SK-N-SH treated with all-trans-retinoic acid at 6 μM for 48 hours (cell line): ENCODE measurements at regions not wholly inside any gene's neighbourhood (a gene's known extent, or its start where the extent isn't known, plus 50 kb on each side); places are given as distances from the start of the nearest gene placed in this dataset.

Experiments used
- ATAC-seq: fragments of 200-7000 bp; cut with Tn5 transposase; 3 replicates; pipeline ENCODE4 v1.9.1; 2020; ENCODE audit warnings: mild to moderate bottlenecking, moderate library complexity
- ARNTL ChIP-seq: fragments of 450-650 bp; formaldehyde crosslinking; IDR thresholded peaks from 2 replicates; pipeline ENCODE4 v1.5.0; 2020; ENCODE audit warnings: low read depth, mild to moderate bottlenecking, moderate library complexity, borderline replicate concordance
- BACH2 ChIP-seq: fragments of 250-450 bp; sonication (Bioruptor Pico); IDR thresholded peaks from 2 replicates; pipeline ENCODE4 v1.9.0; 2021; ENCODE audit warnings: mild to moderate bottlenecking, borderline replicate concordance
- ESRRG ChIP-seq: fragments of 250-450 bp; sonication (Bioruptor Pico); IDR thresholded peaks from 2 replicates; pipeline ENCODE4 v1.6.1; 2021; ENCODE audit warnings: mild to moderate bottlenecking
- ISL1 ChIP-seq: fragments of 250-450 bp; sonication (Bioruptor Pico); IDR thresholded peaks from 2 replicates; pipeline ENCODE4 v2.1.2; 2022; ENCODE audit warnings: mild to moderate bottlenecking, moderate library complexity
- OSR1 ChIP-seq: fragments of 250-450 bp; sonication (Bioruptor Pico); IDR thresholded peaks from 2 replicates; pipeline ENCODE4 v1.8.0; 2022; ENCODE audit warnings: moderate library complexity, mild to moderate bottlenecking, inconsistent platforms
- PATZ1 ChIP-seq: fragments of 250-450 bp; sonication (Bioruptor Pico); IDR thresholded peaks from 2 replicates; pipeline ENCODE4 v1.8.0; 2020; ENCODE audit warnings: mild to moderate bottlenecking, moderate library complexity, borderline replicate concordance
- POU6F1 ChIP-seq: fragments of 250-450 bp; sonication (Bioruptor Pico); IDR thresholded peaks from 2 replicates; pipeline ENCODE4 v1.8.0; 2021; ENCODE audit warnings: low read depth, mild to moderate bottlenecking, moderate library complexity, borderline replicate concordance
- PPARA ChIP-seq: fragments of 250-450 bp; sonication (Bioruptor Pico); IDR thresholded peaks from 2 replicates; pipeline ENCODE4 v1.5.0; 2020; ENCODE audit warnings: mild to moderate bottlenecking, borderline replicate concordance
- RARB ChIP-seq: fragments of 250-450 bp; sonication (Bioruptor Pico); IDR thresholded peaks from 2 replicates; pipeline ENCODE4 v1.8.0; 2021; ENCODE audit warnings: mild to moderate bottlenecking, moderate library complexity
- SNAI2 ChIP-seq: fragments of 250-450 bp; sonication (Bioruptor Pico); IDR thresholded peaks from 2 replicates; pipeline ENCODE4 v1.5.0; 2020; ENCODE audit warnings: mild to moderate bottlenecking, moderate library complexity
- TCF4 ChIP-seq: fragments of 250-450 bp; sonication (Bioruptor Pico); IDR thresholded peaks from 2 replicates; pipeline ENCODE4 v1.8.0; 2021; ENCODE audit warnings: mild to moderate bottlenecking, moderate library complexity, borderline replicate concordance
- TOX ChIP-seq: fragments of 250-450 bp; sonication (Bioruptor Pico); IDR thresholded peaks from 2 replicates; pipeline ENCODE4 v1.8.0; 2021; ENCODE audit warnings: mild to moderate bottlenecking, moderate library complexity, borderline replicate concordance
- TSHZ2 ChIP-seq: fragments of 250-450 bp; sonication (Bioruptor Pico); IDR thresholded peaks from 2 replicates; pipeline ENCODE4 v1.5.0; 2020; ENCODE audit warnings: mild to moderate bottlenecking, moderate library complexity
- ZC3H10 ChIP-seq: fragments of 250-450 bp; sonication (Bioruptor Pico); IDR thresholded peaks from 2 replicates; pipeline ENCODE4 v1.5.1; 2021; ENCODE audit warnings: mild to moderate bottlenecking, moderate library complexity
- ZFP3 ChIP-seq: fragments of 250-450 bp; sonication (Bioruptor Pico); IDR thresholded peaks from 2 replicates; pipeline ENCODE4 v1.5.0; 2020; ENCODE audit warnings: mild to moderate bottlenecking, moderate library complexity
- ZFP30 ChIP-seq: fragments of 450-650 bp; formaldehyde crosslinking; IDR thresholded peaks from 2 replicates; pipeline ENCODE4 v1.5.0; 2022; ENCODE audit warnings: mild to moderate bottlenecking, moderate library complexity
- ZNF565 ChIP-seq: fragments of 450-650 bp; formaldehyde crosslinking; conservative IDR thresholded peaks from 2 replicates; pipeline ENCODE4 v1.5.0; 2020; ENCODE audit warnings: low read depth, mild to moderate bottlenecking, moderate library complexity
- ZNF70 ChIP-seq: fragments of 450-650 bp; formaldehyde crosslinking; IDR thresholded peaks from 2 replicates; pipeline ENCODE4 v1.5.0; 2020; ENCODE audit warnings: mild to moderate bottlenecking, moderate library complexity
- ZNF8 ChIP-seq: fragments of 450-650 bp; formaldehyde crosslinking; IDR thresholded peaks from 2 replicates; pipeline ENCODE4 v1.5.0; 2020; ENCODE audit warnings: mild to moderate bottlenecking, moderate library complexity
- TF ChIP-seq, protein P1 (sequence below): fragments of 250-450 bp; sonication (Bioruptor Pico); IDR thresholded peaks from 2 replicates; pipeline ENCODE4 v1.5.1; 2021; ENCODE audit warnings: mild to moderate bottlenecking, moderate library complexity

DNA sequence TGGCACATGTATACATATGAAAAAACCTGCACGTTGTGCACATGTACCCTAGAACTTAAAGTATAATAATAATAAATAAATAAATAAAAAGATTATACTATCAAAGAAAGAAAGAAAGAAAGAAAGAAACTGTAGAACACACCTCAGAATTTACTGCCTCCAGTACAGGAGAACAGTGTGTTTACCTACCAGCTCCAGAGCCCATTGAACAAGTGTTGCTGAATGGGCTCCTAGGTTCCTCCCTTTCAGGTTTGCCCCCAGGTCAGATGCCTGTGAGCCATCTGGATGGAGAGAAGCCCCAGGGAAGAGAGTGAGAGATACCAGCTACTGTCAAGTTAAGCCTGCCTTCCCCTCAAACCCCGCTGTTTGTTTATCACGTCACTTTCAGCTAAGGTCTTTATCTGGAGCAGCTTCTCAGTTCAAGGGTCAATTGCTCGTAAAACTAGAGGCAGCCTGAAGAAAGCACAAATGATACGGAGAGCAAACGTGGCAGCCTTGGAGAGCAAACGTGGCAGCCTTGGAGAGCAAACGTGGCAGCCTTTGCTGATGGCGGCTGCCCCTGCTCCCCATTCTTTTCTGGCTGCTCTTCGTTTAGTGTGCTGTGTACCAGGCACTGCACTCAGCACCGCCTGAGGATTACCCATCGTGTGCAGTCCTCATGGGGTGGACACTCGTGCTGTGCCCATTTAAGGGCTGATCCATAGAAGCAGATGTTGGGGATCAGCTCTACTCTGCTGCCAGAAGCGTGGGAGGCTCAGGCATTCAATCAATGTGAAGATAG lies 111.7 kb downstream of the ADAMTS15 start:
- no peak for ATAC-seq

DNA sequence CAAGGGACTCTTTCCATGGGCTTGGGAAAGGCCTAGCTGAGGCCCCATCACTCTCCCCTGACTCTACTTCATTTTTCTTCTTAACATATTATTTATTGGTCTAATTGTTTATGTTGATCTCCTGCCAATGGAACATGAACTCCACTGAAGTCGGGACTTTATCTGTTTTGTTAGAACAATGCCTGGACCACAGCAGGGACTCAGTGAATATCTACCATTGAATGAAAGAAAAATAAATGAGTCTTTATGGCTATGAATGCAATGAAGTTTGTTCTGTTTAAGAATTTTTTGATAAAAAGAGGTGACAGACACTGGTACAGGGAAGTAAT lies 112.3 kb downstream of the ADAMTS15 start:
- TF ChIP-seq RARB (CRISPR knock-in tag) (no peak), ZNF70 (CRISPR knock-in tag) (no peak), OSR1 (CRISPR knock-in tag) (no peak), ZFP30 (no peak), ARNTL (CRISPR knock-in tag) (no peak), ESRRG (CRISPR knock-in tag) (no peak), SNAI2 (CRISPR knock-in tag) (no peak), TOX (CRISPR knock-in tag) (no peak)
- TF ChIP-seq, protein P1, sequence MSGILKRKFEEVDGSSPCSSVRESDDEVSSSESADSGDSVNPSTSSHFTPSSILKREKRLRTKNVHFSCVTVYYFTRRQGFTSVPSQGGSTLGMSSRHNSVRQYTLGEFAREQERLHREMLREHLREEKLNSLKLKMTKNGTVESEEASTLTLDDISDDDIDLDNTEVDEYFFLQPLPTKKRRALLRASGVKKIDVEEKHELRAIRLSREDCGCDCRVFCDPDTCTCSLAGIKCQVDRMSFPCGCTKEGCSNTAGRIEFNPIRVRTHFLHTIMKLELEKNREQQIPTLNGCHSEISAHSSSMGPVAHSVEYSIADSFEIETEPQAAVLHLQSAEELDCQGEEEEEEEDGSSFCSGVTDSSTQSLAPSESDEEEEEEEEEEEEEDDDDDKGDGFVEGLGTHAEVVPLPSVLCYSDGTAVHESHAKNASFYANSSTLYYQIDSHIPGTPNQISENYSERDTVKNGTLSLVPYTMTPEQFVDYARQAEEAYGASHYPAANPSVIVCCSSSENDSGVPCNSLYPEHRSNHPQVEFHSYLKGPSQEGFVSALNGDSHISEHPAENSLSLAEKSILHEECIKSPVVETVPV (CRISPR knock-in tag) = no peak
- no peak for ATAC-seq

More for the DNA sequence above, 111.7 kb downstream of the ADAMTS15 start:
- TF ChIP-seq ZC3H10 (CRISPR knock-in tag) (no peak), TCF4 (CRISPR knock-in tag) (no peak), ARNTL (CRISPR knock-in tag) (no peak), PATZ1 (CRISPR knock-in tag) (no peak), ZNF8 (no peak), ISL1 (CRISPR knock-in tag) (no peak), TSHZ2 (CRISPR knock-in tag) (no peak), OSR1 (CRISPR knock-in tag) (no peak), SNAI2 (CRISPR knock-in tag) (no peak), PPARA (CRISPR knock-in tag) (no peak), ZFP3 (CRISPR knock-in tag) (no peak), POU6F1 (CRISPR knock-in tag) (no peak), ZNF565 (CRISPR knock-in tag) (no peak), TOX (CRISPR knock-in tag) (no peak), ESRRG (CRISPR knock-in tag) (no peak)
- TF ChIP-seq, protein P1 (CRISPR knock-in tag) = no peak

- no peak for ATAC-seq
- TF ChIP-seq ISL1 (CRISPR knock-in tag) (no peak), ZC3H10 (CRISPR knock-in tag) (no peak), ARNTL (CRISPR knock-in tag) (no peak), PATZ1 (CRISPR knock-in tag) (no peak), RARB (CRISPR knock-in tag) (no peak), ZNF70 (CRISPR knock-in tag) (no peak), BACH2 (CRISPR knock-in tag) (no peak), POU6F1 (CRISPR knock-in tag) (no peak), OSR1 (CRISPR knock-in tag) (no peak)
These were observed 113.0 kb downstream of the ADAMTS15 start for GRCh38 chr11:130561441-130561881.
